IMR-90 (cell line): ENCODE measurements at regions not wholly inside any gene's neighbourhood (a gene's known extent, or its start where the extent isn't known, plus 50 kb on each side); places are given as distances from the start of the nearest gene placed in this dataset.

Experiments used
- ATAC-seq: fragments of 200-7000 bp; cut with Tn5 transposase; 2 replicates; pipeline ENCODE4 v1.9.1; 2020; ENCODE audit warnings: low read depth, mild to moderate bottlenecking, moderate library complexity
- BruUV-seq: library from RNA; stranded (reverse); fragments of 400-500 nt; replicated peaks from 2 replicates; lab custom pipeline; 2021; lab: Mats Ljungman, UMichigan
- CTCF ChIA-PET: fragments of 300-600 bp; formaldehyde crosslinking; extraction: SDS; loops from one replicate; lab custom pipeline; 2021; ENCODE audit warnings: antibody characterized with exemption; lab: Yijun Ruan, JAX
- POLR2A ChIA-PET: fragments of 300-600 bp; sonication (Branson Sonifier 250); formaldehyde crosslinking; loops from one replicate; lab custom pipeline; 2022; ENCODE audit warnings: antibody characterized with exemption; ENCODE audit not compliant: unreplicated experiment; lab: Charles Lee
- DNase-seq: peaks from one replicate; pipeline ENCODE4 v3.0.0; 2013
- H2AFZ ChIP-seq: replicated peaks from 2 replicates; pipeline ENCODE3; 2013; ENCODE audit warnings: low read length, mild to moderate bottlenecking; ENCODE audit not compliant: poor library complexity
- H2AK5ac ChIP-seq: 2 replicates; pipeline ENCODE4 v1.6.1; 2013; ENCODE audit warnings: low read depth, low read length, inconsistent platforms
- H2AK9ac ChIP-seq: replicated peaks from 2 replicates; pipeline ENCODE3; 2013; ENCODE audit warnings: mild to moderate bottlenecking, low read depth, low read length, moderate library complexity; ENCODE audit not compliant: poor library complexity
- H2BK120ac ChIP-seq: 2 replicates; pipeline ENCODE4 v1.6.1; 2013; ENCODE audit warnings: low read depth, low read length, inconsistent platforms
- H2BK15ac ChIP-seq: 3 replicates; pipeline ENCODE4 v1.6.1; 2013; ENCODE audit warnings: low read depth, low read length, inconsistent platforms
- H2BK20ac ChIP-seq: 2 replicates; pipeline ENCODE4 v1.6.1; 2013; ENCODE audit warnings: low read depth, mild to moderate bottlenecking, inconsistent platforms, low read length, moderate library complexity
- H2BK5ac ChIP-seq: 2 replicates; pipeline ENCODE4 v1.6.1; 2013; ENCODE audit warnings: mild to moderate bottlenecking, low read depth, low read length, inconsistent platforms; ENCODE audit not compliant: poor library complexity, severe bottlenecking
- H3K14ac ChIP-seq: replicated peaks from 2 replicates; pipeline ENCODE4 v1.6.1; 2013; ENCODE audit warnings: low read depth, low read length, inconsistent platforms
- H3K18ac ChIP-seq: 2 replicates; pipeline ENCODE4 v1.6.1; 2013; ENCODE audit warnings: low read depth, low read length, control low read depth
- H3K23ac ChIP-seq: 2 replicates; pipeline ENCODE4 v1.6.1; 2013; ENCODE audit warnings: low read depth, low read length, inconsistent platforms
- H3K27ac ChIP-seq: 2 replicates; pipeline ENCODE4 v1.5.1; 2013; ENCODE audit warnings: mild to moderate bottlenecking, control low read depth, low read length; ENCODE audit not compliant: insufficient read depth
- H3K27me3 ChIP-seq: 2 replicates; pipeline ENCODE4 v1.6.1; 2013; ENCODE audit warnings: low read length; ENCODE audit not compliant: control insufficient read depth, insufficient read depth
- H3K36me3 ChIP-seq: 2 replicates; pipeline ENCODE4 v1.6.1; 2013; ENCODE audit warnings: low read length, mixed read lengths; ENCODE audit not compliant: control insufficient read depth, insufficient read depth
- H3K4ac ChIP-seq: 2 replicates; pipeline ENCODE4 v1.6.1; 2013; ENCODE audit warnings: low read depth, low read length, inconsistent platforms
- H3K4me1 ChIP-seq: 2 replicates; pipeline ENCODE4 v1.6.1; 2013; ENCODE audit warnings: low read length, mixed read lengths; ENCODE audit not compliant: control insufficient read depth, insufficient read depth
- H3K4me2 ChIP-seq: 2 replicates; pipeline ENCODE4 v1.6.1; 2013; ENCODE audit warnings: low read depth, mild to moderate bottlenecking, control low read depth, low read length, moderate library complexity
- H3K4me3 ChIP-seq: 2 replicates; pipeline ENCODE4 v1.5.1; 2013; ENCODE audit warnings: low read depth, mild to moderate bottlenecking, control low read depth, low read length, moderate library complexity; ENCODE audit not compliant: insufficient read depth
- H3K56ac ChIP-seq: 2 replicates; pipeline ENCODE4 v1.6.1; 2013; ENCODE audit warnings: low read length, inconsistent platforms; ENCODE audit not compliant: insufficient read depth; ENCODE audit errors: extremely low read depth
- H3K79me1 ChIP-seq, 2 experiments: 2 replicates each; pipeline ENCODE4 v1.6.1; 2013; ENCODE audit warnings: low read length in 2 of 2, inconsistent platforms in 1 of 2, low read depth in 1 of 2
- H3K9ac ChIP-seq: 2 replicates; pipeline ENCODE4 v1.6.1; 2013; ENCODE audit warnings: low read depth, low read length, control low read depth
- H3K9me1 ChIP-seq: 2 replicates; pipeline ENCODE4 v1.6.1; 2013; ENCODE audit warnings: low read length, inconsistent platforms; ENCODE audit not compliant: insufficient read depth
- H3K9me3 ChIP-seq: 2 replicates; pipeline ENCODE4 v1.6.1; 2013; ENCODE audit warnings: low read length; ENCODE audit not compliant: control insufficient read depth, insufficient read depth
- H4K20me1 ChIP-seq: 2 replicates; pipeline ENCODE4 v1.6.1; 2013; ENCODE audit warnings: low read length, inconsistent platforms; ENCODE audit not compliant: insufficient read depth
- H4K5ac ChIP-seq: 2 replicates; pipeline ENCODE4 v1.6.1; 2013; ENCODE audit warnings: mild to moderate bottlenecking, low read depth, low read length, control low read depth
- H4K8ac ChIP-seq, 2 experiments: 2 replicates each; pipeline ENCODE4 v1.6.1; 2013; ENCODE audit warnings: low read depth in 2 of 2, low read length in 2 of 2, control low read depth in 1 of 2, inconsistent platforms in 1 of 2
- H4K91ac ChIP-seq: 2 replicates; pipeline ENCODE4 v1.6.1; 2013; ENCODE audit warnings: low read depth, low read length, inconsistent platforms; ENCODE audit not compliant: insufficient read depth
- BHLHE40 ChIP-seq: fragments of 150-350 bp; IDR thresholded peaks from 2 replicates; pipeline ENCODE4 v1.6.1; 2016; ENCODE audit warnings: mild to moderate bottlenecking, low read depth, low read length
- CEBPB ChIP-seq: IDR thresholded peaks from 2 replicates; pipeline ENCODE4 v1.6.1; 2012; ENCODE audit warnings: low read depth, low read length, improper control_type of control experiment
- CHD1 ChIP-seq: IDR thresholded peaks from 2 replicates; pipeline ENCODE4 v1.6.1; 2012; ENCODE audit warnings: low read depth, low read length, improper control_type of control experiment
- FOS ChIP-seq: fragments of 150-350 bp; IDR thresholded peaks from 2 replicates; pipeline ENCODE4 v1.6.1; 2016; ENCODE audit warnings: low read depth, low read length
- MAFK ChIP-seq: IDR thresholded peaks from 2 replicates; pipeline ENCODE4 v1.6.1; 2012; ENCODE audit warnings: low read depth, low read length, improper control_type of control experiment
- MAZ ChIP-seq: IDR thresholded peaks from 2 replicates; pipeline ENCODE4 v1.6.1; 2012; ENCODE audit warnings: low read depth, mild to moderate bottlenecking, low read length, improper control_type of control experiment, moderate library complexity, borderline replicate concordance
- MXI1 ChIP-seq: IDR thresholded peaks from 2 replicates; pipeline ENCODE4 v1.6.1; 2012; ENCODE audit warnings: low read depth, mild to moderate bottlenecking, low read length, moderate library complexity, borderline replicate concordance
- NFE2L2 ChIP-seq: fragments of 150-350 bp; IDR thresholded peaks from 2 replicates; pipeline ENCODE4 v1.6.1; 2016; ENCODE audit warnings: low read depth, mild to moderate bottlenecking, low read length
- POLR2A ChIP-seq: IDR thresholded peaks from 2 replicates; pipeline ENCODE4 v1.6.1; 2012; ENCODE audit warnings: mild to moderate bottlenecking, low read depth, low read length
- RAD21 ChIP-seq: IDR thresholded peaks from 2 replicates; pipeline ENCODE4 v1.6.1; 2012; ENCODE audit warnings: low read length, improper control_type of control experiment
- RCOR1 ChIP-seq: IDR thresholded peaks from 2 replicates; pipeline ENCODE4 v1.6.1; 2012; ENCODE audit warnings: mild to moderate bottlenecking, low read length, improper control_type of control experiment; ENCODE audit not compliant: insufficient replicate concordance
- RFX5 ChIP-seq: IDR thresholded peaks from 2 replicates; pipeline ENCODE4 v1.8.0; 2012; ENCODE audit warnings: low read depth, mild to moderate bottlenecking, low read length, moderate library complexity
- SMC3 ChIP-seq: fragments of 150-350 bp; IDR thresholded peaks from 2 replicates; pipeline ENCODE4 v1.6.1; 2016; ENCODE audit warnings: low read depth, mild to moderate bottlenecking, antibody characterized with exemption, low read length, moderate library complexity
- WGBS, 2 experiments: methylation state at CpG; one replicate each; pipeline versions ENCODE4 v1.1.5 to v1.1.7; 2013; ENCODE audit warnings: missing lambda C conversion rate in 2 of 2; ENCODE audit not compliant: insufficient read length in 1 of 2; ENCODE audit errors: extremely low coverage in 2 of 2; 5-methylcytosine and 5-hydroxymethylcytosine counted together
- dilution Hi-C: fragments of 300-500 bp; cut with HindIII; formaldehyde crosslinking; loops from one replicate; pipeline ENCODE4 v1.14.3; 2018; ENCODE audit warnings: low sequenced_read_pairs; ENCODE audit not compliant: unreplicated experiment
- in situ Hi-C: fragments of 300-500 bp; cut with MboI; formaldehyde crosslinking; loops from 3 replicates; pipeline ENCODE4 v1.14.3; 2019; ENCODE audit warnings: low sequenced_read_pairs, inconsistent platforms, mixed read lengths
- intact Hi-C: fragments of 100-400 bp; cut with micrococcal nuclease; formaldehyde crosslinking; loops from 2 replicates; pipeline ENCODE4 v1.10.0; 2022
- TF ChIP-seq, protein P1 (sequence below): fragments of 150-350 bp; IDR thresholded peaks from 2 replicates; pipeline ENCODE4 v1.6.1; 2016; ENCODE audit warnings: low read depth, mild to moderate bottlenecking, low read length, moderate library complexity, borderline replicate concordance
- TF ChIP-seq, protein P2 (sequence below): fragments of 150-350 bp; IDR thresholded peaks from 2 replicates; pipeline ENCODE4 v1.6.1; 2017; ENCODE audit warnings: mild to moderate bottlenecking, antibody characterized with exemption, low read length, low read depth
- TF ChIP-seq, protein P3 (sequence below): conservative IDR thresholded peaks from 2 replicates; pipeline ENCODE4 v1.5.1; 2012; ENCODE audit warnings: mild to moderate bottlenecking, low read depth, low read length, improper control_type of control experiment

DNA sequence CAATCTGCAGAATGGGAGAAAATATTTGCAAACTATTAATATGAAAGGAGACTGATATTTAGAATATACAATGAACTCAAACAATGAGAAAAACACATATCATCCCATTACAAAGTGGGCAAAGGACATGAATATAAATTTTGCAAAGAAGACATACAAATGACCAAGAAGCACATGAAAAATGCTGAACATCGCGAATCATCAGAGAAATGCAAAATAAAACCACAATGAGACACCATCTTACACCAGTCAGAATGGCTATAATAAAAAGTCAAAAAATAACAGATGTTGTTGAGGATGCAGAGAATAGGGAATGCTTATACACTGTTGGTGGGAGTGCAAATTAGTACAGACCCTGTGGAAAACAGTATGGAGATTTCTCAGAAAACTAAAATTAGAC is 83.6 kb downstream of the RAP2B start:
- no CpG with 5 or more reads among the region's 2 CpGs for WGBS, 2 experiments
- TF ChIP-seq NFE2L2 = no peak
- TF ChIP-seq FOS = no peak
- no peak for TF ChIP-seq BHLHE40
- TF ChIP-seq RCOR1 = no peak
- TF ChIP-seq, protein P1, sequence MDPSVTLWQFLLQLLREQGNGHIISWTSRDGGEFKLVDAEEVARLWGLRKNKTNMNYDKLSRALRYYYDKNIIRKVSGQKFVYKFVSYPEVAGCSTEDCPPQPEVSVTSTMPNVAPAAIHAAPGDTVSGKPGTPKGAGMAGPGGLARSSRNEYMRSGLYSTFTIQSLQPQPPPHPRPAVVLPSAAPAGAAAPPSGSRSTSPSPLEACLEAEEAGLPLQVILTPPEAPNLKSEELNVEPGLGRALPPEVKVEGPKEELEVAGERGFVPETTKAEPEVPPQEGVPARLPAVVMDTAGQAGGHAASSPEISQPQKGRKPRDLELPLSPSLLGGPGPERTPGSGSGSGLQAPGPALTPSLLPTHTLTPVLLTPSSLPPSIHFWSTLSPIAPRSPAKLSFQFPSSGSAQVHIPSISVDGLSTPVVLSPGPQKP = no peak
- TF ChIP-seq MXI1 = no peak
- TF ChIP-seq, protein P2, sequence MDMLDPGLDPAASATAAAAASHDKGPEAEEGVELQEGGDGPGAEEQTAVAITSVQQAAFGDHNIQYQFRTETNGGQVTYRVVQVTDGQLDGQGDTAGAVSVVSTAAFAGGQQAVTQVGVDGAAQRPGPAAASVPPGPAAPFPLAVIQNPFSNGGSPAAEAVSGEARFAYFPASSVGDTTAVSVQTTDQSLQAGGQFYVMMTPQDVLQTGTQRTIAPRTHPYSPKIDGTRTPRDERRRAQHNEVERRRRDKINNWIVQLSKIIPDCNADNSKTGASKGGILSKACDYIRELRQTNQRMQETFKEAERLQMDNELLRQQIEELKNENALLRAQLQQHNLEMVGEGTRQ = no peak
- TF ChIP-seq MAZ = no peak
- TF ChIP-seq SMC3 = no peak
- TF ChIP-seq, protein P3, sequence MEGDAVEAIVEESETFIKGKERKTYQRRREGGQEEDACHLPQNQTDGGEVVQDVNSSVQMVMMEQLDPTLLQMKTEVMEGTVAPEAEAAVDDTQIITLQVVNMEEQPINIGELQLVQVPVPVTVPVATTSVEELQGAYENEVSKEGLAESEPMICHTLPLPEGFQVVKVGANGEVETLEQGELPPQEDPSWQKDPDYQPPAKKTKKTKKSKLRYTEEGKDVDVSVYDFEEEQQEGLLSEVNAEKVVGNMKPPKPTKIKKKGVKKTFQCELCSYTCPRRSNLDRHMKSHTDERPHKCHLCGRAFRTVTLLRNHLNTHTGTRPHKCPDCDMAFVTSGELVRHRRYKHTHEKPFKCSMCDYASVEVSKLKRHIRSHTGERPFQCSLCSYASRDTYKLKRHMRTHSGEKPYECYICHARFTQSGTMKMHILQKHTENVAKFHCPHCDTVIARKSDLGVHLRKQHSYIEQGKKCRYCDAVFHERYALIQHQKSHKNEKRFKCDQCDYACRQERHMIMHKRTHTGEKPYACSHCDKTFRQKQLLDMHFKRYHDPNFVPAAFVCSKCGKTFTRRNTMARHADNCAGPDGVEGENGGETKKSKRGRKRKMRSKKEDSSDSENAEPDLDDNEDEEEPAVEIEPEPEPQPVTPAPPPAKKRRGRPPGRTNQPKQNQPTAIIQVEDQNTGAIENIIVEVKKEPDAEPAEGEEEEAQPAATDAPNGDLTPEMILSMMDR = no peak
- TF ChIP-seq CHD1 = no peak
- no peak for TF ChIP-seq RFX5
- TF ChIP-seq POLR2A = no peak
- TF ChIP-seq MAFK = no peak
- no peak for TF ChIP-seq RAD21
- TF ChIP-seq CEBPB = no peak
- peaks cover 3% of the 10 kb centered on the region; the same call in 1 of the 2 replicates for H3K9me3 ChIP-seq
- no peak overlapping the region for H4K5ac ChIP-seq
- ChIA-PET POLR2A (no interaction called here), CTCF (no interaction called here)
- H3K14ac ChIP-seq = no peak overlapping the region
- H2BK15ac ChIP-seq = no peak overlapping the region
- no peak overlapping the region for H3K23ac ChIP-seq
- no peak overlapping the region for H2BK120ac ChIP-seq
- ATAC-seq (no peak), DNase-seq (peak; percentile 39)
- no peaks in the 10 kb centered on the region for H3K27me3 ChIP-seq
- H3K36me3 ChIP-seq = no peaks in the 10 kb centered on the region
- H4K91ac ChIP-seq = no peak overlapping the region
- no peak overlapping the region for H3K4me3 ChIP-seq
- H3K4me1 ChIP-seq = peaks cover 7% of the 10 kb centered on the region
- dilution Hi-C loops (no loop called here), in situ Hi-C loops (no loop called here), intact Hi-C loops (loop anchor here (2.0 to 5.0 kb wide), 3 partner anchors 37 to 203 kb away; partner anchors contain the start of gene RAP2B)
- no peak overlapping the region for H3K56ac ChIP-seq
- no peak overlapping the region for H2AK9ac ChIP-seq
- H2BK20ac ChIP-seq = no peak overlapping the region
- H4K8ac ChIP-seq = no peak overlapping the region
- peak overlapping the region; percentile 26 for H2BK5ac ChIP-seq
- H2AFZ ChIP-seq = no peak overlapping the region
- H3K4me2 ChIP-seq = no peak overlapping the region
- H3K9ac ChIP-seq = no peak overlapping the region
- no peak overlapping the region for H3K4ac ChIP-seq
- no peaks in the 10 kb centered on the region for H3K79me1 ChIP-seq
- H3K18ac ChIP-seq = peak overlapping the region; percentile 65; the same call in 1 of the 2 replicates
- no peaks in the 10 kb centered on the region for H4K20me1 ChIP-seq
- H3K9me1 ChIP-seq = peaks cover 2% of the 10 kb centered on the region; the same call in 1 of the 2 replicates
- BruUV-seq = no TSS peak
- no peak overlapping the region for H2AK5ac ChIP-seq
- H3K27ac ChIP-seq = no peak overlapping the region
